ENCODE measurements at regions not wholly inside any gene's neighbourhood (a gene's known extent, or its start where the extent isn't known, plus 50 kb on each side); places are given as distances from the start of the nearest gene placed in this dataset.

- TF ChIP-seq CTCF (IDR thresholded peaks at IDR 0.05 in 8 of 11, conservative IDR thresholded peaks at IDR 0.05 in 3 of 11), result no peak
- TF ChIP-seq POLR2A (IDR thresholded peaks at IDR 0.05), result no peak
These were observed 369.8 kb downstream of the DTHD1 start for GRCh38 chr4:36651253-36651652.
